ENCODE measurements at regions not wholly inside any gene's neighbourhood (a gene's known extent, or its start where the extent isn't known, plus 50 kb on each side); places are given as distances from the start of the nearest gene placed in this dataset.

GRCh38 chr21:14598065-14598464 is 52.0 kb upstream of the SAMSN1 start:
- TF ChIP-seq POLR2A (IDR thresholded peaks at IDR 0.05) (no peak), CTCF (IDR thresholded peaks at IDR 0.05) (no peak)
